22Rv1 (cell line): ENCODE measurements at regions not wholly inside any gene's neighbourhood (a gene's known extent, or its start where the extent isn't known, plus 50 kb on each side); places are given as distances from the start of the nearest gene placed in this dataset.

Experiments
- CTCF ChIP-seq: fragments of 450-650 bp; IDR thresholded peaks from 2 replicates; pipeline ENCODE4 v1.5.1; 2017; ENCODE audit warnings: mild to moderate bottlenecking
- ZFX ChIP-seq: fragments of 450-650 bp; IDR thresholded peaks from 2 replicates; pipeline ENCODE4 v1.6.1; 2017; ENCODE audit warnings: antibody characterized with exemption, borderline replicate concordance

GRCh38 chr17:71430281-71430680, 690.5 kb upstream of the SOX9 start:
- TF ChIP-seq CTCF (no peak), ZFX (no peak)
